Osteoblast (primary cell): ENCODE measurements at regions not wholly inside any gene's neighbourhood (a gene's known extent, or its start where the extent isn't known, plus 50 kb on each side); places are given as distances from the start of the nearest gene placed in this dataset.

Source experiments
- DNase-seq: peaks from one replicate; pipeline ENCODE4 v3.0.0; 2011; ENCODE audit warnings: low spot score, mixed read lengths; ENCODE audit not compliant: insufficient read length; ENCODE audit errors: missing footprints
- H2AFZ ChIP-seq: 2 replicates; pipeline ENCODE4 v1.6.0; 2011; ENCODE audit warnings: mild to moderate bottlenecking, low read length
- H3K27ac ChIP-seq: 2 replicates; pipeline ENCODE4 v1.5.1; 2011; ENCODE audit warnings: mild to moderate bottlenecking, low read depth, low read length, moderate library complexity
- H3K27me3 ChIP-seq: 2 replicates; pipeline ENCODE4 v1.6.0; 2012; ENCODE audit warnings: mild to moderate bottlenecking, control low read depth, inconsistent platforms, low read length, moderate library complexity; ENCODE audit not compliant: insufficient read depth
- H3K36me3 ChIP-seq: 2 replicates; pipeline ENCODE4 v1.5.1; 2011; ENCODE audit warnings: mild to moderate bottlenecking, low read length, control low read depth, moderate library complexity; ENCODE audit not compliant: insufficient read depth
- H3K4me1 ChIP-seq: 2 replicates; pipeline ENCODE4 v1.5.1; 2011; ENCODE audit warnings: mild to moderate bottlenecking, low read length, control low read depth, moderate library complexity; ENCODE audit not compliant: insufficient read depth
- H3K4me2 ChIP-seq: 2 replicates; pipeline ENCODE4 v1.6.0; 2011; ENCODE audit warnings: mild to moderate bottlenecking, low read length; ENCODE audit not compliant: insufficient read depth
- H3K4me3 ChIP-seq: fragments of 200-600 bp; sonication (generic); 3 replicates; pipeline ENCODE4 v1.5.1; 2012; ENCODE audit warnings: mild to moderate bottlenecking, low read length, inconsistent platforms; ENCODE audit not compliant: insufficient read depth
- H3K79me2 ChIP-seq: 2 replicates; pipeline ENCODE4 v1.6.0; 2012; ENCODE audit warnings: mild to moderate bottlenecking, low read length, control low read depth, inconsistent platforms; ENCODE audit not compliant: insufficient read depth
- H3K9me3 ChIP-seq: 2 replicates; pipeline ENCODE4 v1.5.1; 2011; ENCODE audit warnings: low read depth, low read length, control low read depth
- H4K20me1 ChIP-seq: 2 replicates; pipeline ENCODE4 v1.6.0; 2012; ENCODE audit warnings: mild to moderate bottlenecking, low read length, control low read depth; ENCODE audit not compliant: insufficient read depth
- CTCF ChIP-seq: IDR thresholded peaks from 2 replicates; pipeline ENCODE4 v1.5.1; 2011; ENCODE audit warnings: mild to moderate bottlenecking, low read depth, low read length, moderate library complexity; ENCODE audit errors: extremely low read depth

GRCh38 chr5:143986516-143987212 lies 174.7 kb downstream of the HMHB1 start:
- Histone ChIP-seq H3K4me2 (peak overlapping the region; percentile 43), H2AFZ (no peak overlapping the region), H3K27ac (peak overlapping the region; percentile 87), H3K4me3 (peak overlapping the region; percentile 12), H3K36me3 (no peaks in the 10 kb centered on the region), H4K20me1 (no peaks in the 10 kb centered on the region), H3K9me3 (no peaks in the 10 kb centered on the region), H3K79me2 (no peaks in the 10 kb centered on the region), H3K27me3 (no peaks in the 10 kb centered on the region), H3K4me1 (peaks cover 38% of the 10 kb centered on the region)
- DNase-seq: peak; percentile 15
- TF ChIP-seq CTCF: no peak

GRCh38 chr5:143987264-143987663 lies 175.3 kb downstream of the HMHB1 start:
- H4K20me1 ChIP-seq: no peaks in the 10 kb centered on the region
- H3K27ac ChIP-seq: peak overlapping the region; percentile 87
- no peak for DNase-seq
- H3K4me1 ChIP-seq: peaks cover 38% of the 10 kb centered on the region
- peak overlapping the region; percentile 43 for H3K4me2 ChIP-seq
- TF ChIP-seq CTCF: no peak
- H2AFZ ChIP-seq: peak overlapping the region; percentile 33
- no peaks in the 10 kb centered on the region for H3K36me3 ChIP-seq
- H3K9me3 ChIP-seq: no peaks in the 10 kb centered on the region
- no peaks in the 10 kb centered on the region for H3K27me3 ChIP-seq
- no peaks in the 10 kb centered on the region for H3K79me2 ChIP-seq
- no peak overlapping the region for H3K4me3 ChIP-seq

GRCh38 chr5:143987751-143988560 lies 176.0 kb downstream of the HMHB1 start:
- Histone ChIP-seq H3K4me2 (no peak overlapping the region), H3K27me3 (no peaks in the 10 kb centered on the region), H3K9me3 (no peaks in the 10 kb centered on the region), H3K4me1 (peaks cover 38% of the 10 kb centered on the region), H3K27ac (peak overlapping the region; percentile 87), H3K36me3 (no peaks in the 10 kb centered on the region), H4K20me1 (no peaks in the 10 kb centered on the region), H3K79me2 (no peaks in the 10 kb centered on the region), H2AFZ (peak overlapping the region; percentile 30), H3K4me3 (no peak overlapping the region)
- peak; percentile 56 for DNase-seq
- TF ChIP-seq CTCF: no peak

GRCh38 chr5:143992496-143992895 lies 178.0 kb downstream of the YIPF5 start:
- Histone ChIP-seq H3K27me3 (no peaks in the 10 kb centered on the region), H3K4me1 (peaks cover 12% of the 10 kb centered on the region), H4K20me1 (no peaks in the 10 kb centered on the region), H3K4me2 (no peak overlapping the region), H3K36me3 (no peaks in the 10 kb centered on the region), H3K79me2 (no peaks in the 10 kb centered on the region), H3K9me3 (no peaks in the 10 kb centered on the region), H3K4me3 (no peak overlapping the region), H2AFZ (peak overlapping the region; percentile 42), H3K27ac (no peak overlapping the region)
- TF ChIP-seq CTCF: no peak
- DNase-seq: no peak
